GM23338 (cell line): ENCODE measurements at regions not wholly inside any gene's neighbourhood (a gene's known extent, or its start where the extent isn't known, plus 50 kb on each side); places are given as distances from the start of the nearest gene placed in this dataset.
"Not testable (repeated sequence)": the region's sequence is repeated elsewhere in the genome, so short reads cannot be mapped to it uniquely, and the experiment has no call there.

Source experiments
- EZH2phosphoT487 ChIP-seq: fragments of 200-600 bp; sonication (generic); IDR thresholded peaks from one replicate; pipeline ENCODE4 v1.8.1; 2018; ENCODE audit warnings: antibody characterized with exemption; ENCODE audit not compliant: unreplicated experiment
- TF ChIP-seq, protein P1 (sequence below): IDR thresholded peaks from one replicate; pipeline ENCODE4 v1.6.1; 2018; ENCODE audit warnings: antibody characterized with exemption; ENCODE audit not compliant: unreplicated experiment
- TF ChIP-seq, protein P2 (sequence below), 2 experiments: fragments of 200-600 bp in 1 of 2; sonication (generic) in 1 of 2; conservative IDR thresholded peaks; 2 replicates each; pipeline versions ENCODE4 v1.5.1 to v1.6.1; 2016 to 2017; ENCODE audit warnings: antibody characterized with exemption in 2 of 2, low read depth in 2 of 2, mild to moderate bottlenecking in 2 of 2, moderate library complexity in 1 of 2

DNA sequence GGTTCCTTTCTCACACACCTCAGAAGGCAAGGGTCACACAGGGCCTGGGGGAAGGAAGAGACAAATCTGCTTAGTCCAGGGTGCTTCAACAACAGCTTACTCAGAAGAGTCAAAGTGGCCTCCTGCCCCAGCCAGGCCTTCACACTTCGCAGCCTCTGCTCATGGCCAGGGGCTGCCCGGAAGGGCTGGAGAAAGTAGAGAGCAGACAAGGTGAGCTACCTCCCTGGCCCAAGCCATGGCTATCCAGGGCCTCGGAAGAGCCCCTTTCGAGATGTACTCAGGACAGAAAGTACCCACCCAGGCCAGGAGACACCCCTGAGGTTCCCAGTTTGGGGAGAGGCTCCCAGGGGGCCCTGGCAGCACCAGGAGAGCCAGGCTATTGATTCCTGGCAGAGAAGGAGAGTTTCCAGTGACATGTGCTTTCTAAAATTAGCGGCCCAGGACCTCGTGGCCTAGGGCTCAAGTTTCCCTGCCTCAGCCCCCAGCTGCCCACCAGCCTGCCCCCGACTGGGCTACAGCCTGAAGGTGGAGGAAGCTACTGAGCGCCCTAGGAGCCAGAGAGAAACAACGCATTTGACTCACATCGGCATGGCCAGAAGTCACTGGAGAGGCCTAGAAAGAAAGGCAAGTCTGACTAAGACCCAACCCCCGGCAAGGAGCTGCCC is 533.2 kb downstream of the TP53TG3F start:
- TF ChIP-seq, protein P1, sequence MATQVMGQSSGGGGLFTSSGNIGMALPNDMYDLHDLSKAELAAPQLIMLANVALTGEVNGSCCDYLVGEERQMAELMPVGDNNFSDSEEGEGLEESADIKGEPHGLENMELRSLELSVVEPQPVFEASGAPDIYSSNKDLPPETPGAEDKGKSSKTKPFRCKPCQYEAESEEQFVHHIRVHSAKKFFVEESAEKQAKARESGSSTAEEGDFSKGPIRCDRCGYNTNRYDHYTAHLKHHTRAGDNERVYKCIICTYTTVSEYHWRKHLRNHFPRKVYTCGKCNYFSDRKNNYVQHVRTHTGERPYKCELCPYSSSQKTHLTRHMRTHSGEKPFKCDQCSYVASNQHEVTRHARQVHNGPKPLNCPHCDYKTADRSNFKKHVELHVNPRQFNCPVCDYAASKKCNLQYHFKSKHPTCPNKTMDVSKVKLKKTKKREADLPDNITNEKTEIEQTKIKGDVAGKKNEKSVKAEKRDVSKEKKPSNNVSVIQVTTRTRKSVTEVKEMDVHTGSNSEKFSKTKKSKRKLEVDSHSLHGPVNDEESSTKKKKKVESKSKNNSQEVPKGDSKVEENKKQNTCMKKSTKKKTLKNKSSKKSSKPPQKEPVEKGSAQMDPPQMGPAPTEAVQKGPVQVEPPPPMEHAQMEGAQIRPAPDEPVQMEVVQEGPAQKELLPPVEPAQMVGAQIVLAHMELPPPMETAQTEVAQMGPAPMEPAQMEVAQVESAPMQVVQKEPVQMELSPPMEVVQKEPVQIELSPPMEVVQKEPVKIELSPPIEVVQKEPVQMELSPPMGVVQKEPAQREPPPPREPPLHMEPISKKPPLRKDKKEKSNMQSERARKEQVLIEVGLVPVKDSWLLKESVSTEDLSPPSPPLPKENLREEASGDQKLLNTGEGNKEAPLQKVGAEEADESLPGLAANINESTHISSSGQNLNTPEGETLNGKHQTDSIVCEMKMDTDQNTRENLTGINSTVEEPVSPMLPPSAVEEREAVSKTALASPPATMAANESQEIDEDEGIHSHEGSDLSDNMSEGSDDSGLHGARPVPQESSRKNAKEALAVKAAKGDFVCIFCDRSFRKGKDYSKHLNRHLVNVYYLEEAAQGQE, result not testable (repeated sequence)
- TF ChIP-seq EZH2phosphoT487, result not testable (repeated sequence)
- TF ChIP-seq, protein P2, sequence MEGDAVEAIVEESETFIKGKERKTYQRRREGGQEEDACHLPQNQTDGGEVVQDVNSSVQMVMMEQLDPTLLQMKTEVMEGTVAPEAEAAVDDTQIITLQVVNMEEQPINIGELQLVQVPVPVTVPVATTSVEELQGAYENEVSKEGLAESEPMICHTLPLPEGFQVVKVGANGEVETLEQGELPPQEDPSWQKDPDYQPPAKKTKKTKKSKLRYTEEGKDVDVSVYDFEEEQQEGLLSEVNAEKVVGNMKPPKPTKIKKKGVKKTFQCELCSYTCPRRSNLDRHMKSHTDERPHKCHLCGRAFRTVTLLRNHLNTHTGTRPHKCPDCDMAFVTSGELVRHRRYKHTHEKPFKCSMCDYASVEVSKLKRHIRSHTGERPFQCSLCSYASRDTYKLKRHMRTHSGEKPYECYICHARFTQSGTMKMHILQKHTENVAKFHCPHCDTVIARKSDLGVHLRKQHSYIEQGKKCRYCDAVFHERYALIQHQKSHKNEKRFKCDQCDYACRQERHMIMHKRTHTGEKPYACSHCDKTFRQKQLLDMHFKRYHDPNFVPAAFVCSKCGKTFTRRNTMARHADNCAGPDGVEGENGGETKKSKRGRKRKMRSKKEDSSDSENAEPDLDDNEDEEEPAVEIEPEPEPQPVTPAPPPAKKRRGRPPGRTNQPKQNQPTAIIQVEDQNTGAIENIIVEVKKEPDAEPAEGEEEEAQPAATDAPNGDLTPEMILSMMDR (conservative IDR thresholded peaks at IDR 0.05; ENCODE audit: low read depth in 2 of 2), result not testable (repeated sequence)
